ENCODE measurements at regions not wholly inside any gene's neighbourhood (a gene's known extent, or its start where the extent isn't known, plus 50 kb on each side); places are given as distances from the start of the nearest gene placed in this dataset.

GRCh38 chr13:100798739-100799361 lies 124.3 kb upstream of the TMTC4 start:
- ATAC-seq = no peak
- Histone ChIP-seq H3K36me3 (no peaks in the 10 kb centered on the region), H3K27me3 (no peaks in the 10 kb centered on the region), H3K27ac (no peak overlapping the region), H3K9me3 (no peaks in the 10 kb centered on the region), H3K4me1 (no peaks in the 10 kb centered on the region), H3K4me3 (no peak overlapping the region)
- no peak for DNase-seq
- FAIRE-seq = no peak
- WGBS, 2 donors = 93 to 94% methylated on average over 2 of the region's 2 CpGs
- no peak for TF ChIP-seq CTCF (IDR thresholded peaks at IDR 0.05)
- intact Hi-C loops (cut with DNase I) = no loop called here

GRCh38 chr13:100797921-100798320 lies 123.3 kb upstream of the TMTC4 start:
- 43 to 54% methylated on average over 2 of the region's 2 CpGs for WGBS, 2 donors
- H3K36me3 ChIP-seq = no peaks in the 10 kb centered on the region
- no peak for FAIRE-seq

GRCh38 chr13:100796463-100796862 lies 121.9 kb upstream of the TMTC4 start:
- WGBS, 2 donors = 74 to 79% methylated on average over 2 of the region's 2 CpGs
- Histone ChIP-seq H3K27me3 (no peaks in the 10 kb centered on the region), H3K4me1 (no peaks in the 10 kb centered on the region), H3K9me3 (no peaks in the 10 kb centered on the region), H3K27ac (no peak overlapping the region), H3K36me3 (no peaks in the 10 kb centered on the region), H3K4me3 (no peak overlapping the region)
- no peak for TF ChIP-seq CTCF (IDR thresholded peaks at IDR 0.05)
- DNase-seq (no peak), FAIRE-seq (no peak), ATAC-seq (no peak)
- intact Hi-C loops (cut with DNase I) = no loop called here

More at GRCh38 chr13:100797921-100798320, 123.3 kb upstream of the TMTC4 start:
- no peak for TF ChIP-seq CTCF (IDR thresholded peaks at IDR 0.05)
- no peak overlapping the region for H3K4me3 ChIP-seq
- DNase-seq = no peak
- no peaks in the 10 kb centered on the region for H3K27me3 ChIP-seq
- H3K9me3 ChIP-seq = no peaks in the 10 kb centered on the region
- intact Hi-C loops (cut with DNase I) = no loop called here
- H3K27ac ChIP-seq = no peak overlapping the region
- ATAC-seq = no peak
- no peaks in the 10 kb centered on the region for H3K4me1 ChIP-seq

GRCh38 chr13:100794575-100794974 lies 120.0 kb upstream of the TMTC4 start:
- intact Hi-C loops (cut with DNase I) = no loop called here
- no peaks in the 10 kb centered on the region for H3K9me3 ChIP-seq
- no peak for TF ChIP-seq CTCF (IDR thresholded peaks at IDR 0.05)
- H3K36me3 ChIP-seq = no peaks in the 10 kb centered on the region
- ATAC-seq (no peak), DNase-seq (no peak), FAIRE-seq (no peak)
- WGBS, 2 donors = 84 to 88% methylated on average over 3 of the region's 3 CpGs
- no peaks in the 10 kb centered on the region for H3K4me1 ChIP-seq
- no peaks in the 10 kb centered on the region for H3K27me3 ChIP-seq
- no peak overlapping the region for H3K4me3 ChIP-seq
- no peak overlapping the region for H3K27ac ChIP-seq

GRCh38 chr13:100790405-100790804 lies 115.8 kb upstream of the TMTC4 start:
- FAIRE-seq (no peak), DNase-seq (no peak), ATAC-seq (no peak)

More at GRCh38 chr13:100790405-100790804, 115.8 kb upstream of the TMTC4 start:
- 74 to 86% methylated on average over 1 of the region's 1 CpG for WGBS, 2 donors
- TF ChIP-seq CTCF (IDR thresholded peaks at IDR 0.05) = no peak
- Histone ChIP-seq H3K27me3 (no peaks in the 10 kb centered on the region), H3K9me3 (no peaks in the 10 kb centered on the region), H3K36me3 (no peaks in the 10 kb centered on the region), H3K4me3 (no peak overlapping the region), H3K4me1 (no peaks in the 10 kb centered on the region), H3K27ac (no peak overlapping the region)
- intact Hi-C loops (cut with DNase I) = no loop called here
